SK-N-SH treated with all-trans-retinoic acid at 6 μM for 48 hours (cell line): ENCODE measurements at regions not wholly inside any gene's neighbourhood (a gene's known extent, or its start where the extent isn't known, plus 50 kb on each side); places are given as distances from the start of the nearest gene placed in this dataset.

Experiments
- ATAC-seq: fragments of 200-7000 bp; cut with Tn5 transposase; 3 replicates; pipeline ENCODE4 v1.9.1; 2020; ENCODE audit warnings: mild to moderate bottlenecking, moderate library complexity
- ARNTL ChIP-seq: fragments of 450-650 bp; formaldehyde crosslinking; IDR thresholded peaks from 2 replicates; pipeline ENCODE4 v1.5.0; 2020; ENCODE audit warnings: low read depth, mild to moderate bottlenecking, moderate library complexity, borderline replicate concordance
- BACH2 ChIP-seq: fragments of 250-450 bp; sonication (Bioruptor Pico); IDR thresholded peaks from 2 replicates; pipeline ENCODE4 v1.9.0; 2021; ENCODE audit warnings: mild to moderate bottlenecking, borderline replicate concordance
- CREB5 ChIP-seq: fragments of 250-450 bp; sonication (Bioruptor Pico); IDR thresholded peaks from 2 replicates; pipeline ENCODE4 v1.5.1; 2020; ENCODE audit warnings: low read depth, mild to moderate bottlenecking, moderate library complexity
- CSDC2 ChIP-seq: fragments of 250-450 bp; sonication (Bioruptor Pico); IDR thresholded peaks from 2 replicates; pipeline ENCODE4 v1.5.0; 2020; ENCODE audit warnings: mild to moderate bottlenecking, moderate library complexity
- ESRRG ChIP-seq: fragments of 250-450 bp; sonication (Bioruptor Pico); IDR thresholded peaks from 2 replicates; pipeline ENCODE4 v1.6.1; 2021; ENCODE audit warnings: mild to moderate bottlenecking
- GLIS3 ChIP-seq: fragments of 250-450 bp; sonication (Bioruptor Pico); IDR thresholded peaks from 2 replicates; pipeline ENCODE4 v1.5.0; 2020; ENCODE audit warnings: mild to moderate bottlenecking, moderate library complexity
- ISL1 ChIP-seq: fragments of 250-450 bp; sonication (Bioruptor Pico); IDR thresholded peaks from 2 replicates; pipeline ENCODE4 v2.1.2; 2022; ENCODE audit warnings: mild to moderate bottlenecking, moderate library complexity
- OSR1 ChIP-seq: fragments of 250-450 bp; sonication (Bioruptor Pico); IDR thresholded peaks from 2 replicates; pipeline ENCODE4 v1.8.0; 2022; ENCODE audit warnings: moderate library complexity, mild to moderate bottlenecking, inconsistent platforms
- PATZ1 ChIP-seq: fragments of 250-450 bp; sonication (Bioruptor Pico); IDR thresholded peaks from 2 replicates; pipeline ENCODE4 v1.8.0; 2020; ENCODE audit warnings: mild to moderate bottlenecking, moderate library complexity, borderline replicate concordance
- POU6F1 ChIP-seq: fragments of 250-450 bp; sonication (Bioruptor Pico); IDR thresholded peaks from 2 replicates; pipeline ENCODE4 v1.8.0; 2021; ENCODE audit warnings: low read depth, mild to moderate bottlenecking, moderate library complexity, borderline replicate concordance
- PPARA ChIP-seq: fragments of 250-450 bp; sonication (Bioruptor Pico); IDR thresholded peaks from 2 replicates; pipeline ENCODE4 v1.5.0; 2020; ENCODE audit warnings: mild to moderate bottlenecking, borderline replicate concordance
- RARB ChIP-seq: fragments of 250-450 bp; sonication (Bioruptor Pico); IDR thresholded peaks from 2 replicates; pipeline ENCODE4 v1.8.0; 2021; ENCODE audit warnings: mild to moderate bottlenecking, moderate library complexity
- SNAI2 ChIP-seq: fragments of 250-450 bp; sonication (Bioruptor Pico); IDR thresholded peaks from 2 replicates; pipeline ENCODE4 v1.5.0; 2020; ENCODE audit warnings: mild to moderate bottlenecking, moderate library complexity
- TCF4 ChIP-seq: fragments of 250-450 bp; sonication (Bioruptor Pico); IDR thresholded peaks from 2 replicates; pipeline ENCODE4 v1.8.0; 2021; ENCODE audit warnings: mild to moderate bottlenecking, moderate library complexity, borderline replicate concordance
- TOX ChIP-seq: fragments of 250-450 bp; sonication (Bioruptor Pico); IDR thresholded peaks from 2 replicates; pipeline ENCODE4 v1.8.0; 2021; ENCODE audit warnings: mild to moderate bottlenecking, moderate library complexity, borderline replicate concordance
- ZC3H10 ChIP-seq: fragments of 250-450 bp; sonication (Bioruptor Pico); IDR thresholded peaks from 2 replicates; pipeline ENCODE4 v1.5.1; 2021; ENCODE audit warnings: mild to moderate bottlenecking, moderate library complexity
- ZFP30 ChIP-seq: fragments of 450-650 bp; formaldehyde crosslinking; IDR thresholded peaks from 2 replicates; pipeline ENCODE4 v1.5.0; 2022; ENCODE audit warnings: mild to moderate bottlenecking, moderate library complexity
- ZNF565 ChIP-seq: fragments of 450-650 bp; formaldehyde crosslinking; conservative IDR thresholded peaks from 2 replicates; pipeline ENCODE4 v1.5.0; 2020; ENCODE audit warnings: low read depth, mild to moderate bottlenecking, moderate library complexity
- ZNF70 ChIP-seq: fragments of 450-650 bp; formaldehyde crosslinking; IDR thresholded peaks from 2 replicates; pipeline ENCODE4 v1.5.0; 2020; ENCODE audit warnings: mild to moderate bottlenecking, moderate library complexity
- ZNF8 ChIP-seq: fragments of 450-650 bp; formaldehyde crosslinking; IDR thresholded peaks from 2 replicates; pipeline ENCODE4 v1.5.0; 2020; ENCODE audit warnings: mild to moderate bottlenecking, moderate library complexity
- TF ChIP-seq, protein P1 (sequence below): fragments of 250-450 bp; sonication (Bioruptor Pico); IDR thresholded peaks from 2 replicates; pipeline ENCODE4 v1.5.0; 2020; ENCODE audit warnings: mild to moderate bottlenecking, moderate library complexity
- TF ChIP-seq, protein P2 (sequence below): fragments of 250-450 bp; sonication (Bioruptor Pico); IDR thresholded peaks from 2 replicates; pipeline ENCODE4 v1.5.1; 2021; ENCODE audit warnings: mild to moderate bottlenecking, moderate library complexity

DNA sequence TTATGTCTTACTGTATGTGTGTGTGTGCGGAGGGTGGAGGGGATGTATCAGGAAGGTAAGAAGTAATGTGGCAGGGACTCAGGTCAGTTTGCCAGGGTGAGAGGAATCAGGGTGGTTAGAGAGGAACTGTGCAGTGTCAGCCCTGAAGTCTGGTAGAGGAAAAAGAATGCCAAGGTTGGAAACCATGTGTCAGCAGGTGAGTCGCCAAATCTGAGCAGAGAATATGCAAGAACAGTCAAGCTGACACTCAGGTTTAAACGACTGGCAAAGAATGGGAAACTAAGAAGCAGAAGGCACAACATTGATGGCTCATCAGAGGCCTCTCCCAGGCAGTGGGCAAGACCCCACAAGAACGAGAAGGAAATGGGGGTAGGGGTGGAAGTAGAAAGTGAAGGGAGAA is 107.5 kb upstream of the TBX18 start:
- TF ChIP-seq ZNF565 (CRISPR knock-in tag) = no peak
- TF ChIP-seq GLIS3 = no peak
- TF ChIP-seq ZNF70 (CRISPR knock-in tag) = no peak
- TF ChIP-seq, protein P1, sequence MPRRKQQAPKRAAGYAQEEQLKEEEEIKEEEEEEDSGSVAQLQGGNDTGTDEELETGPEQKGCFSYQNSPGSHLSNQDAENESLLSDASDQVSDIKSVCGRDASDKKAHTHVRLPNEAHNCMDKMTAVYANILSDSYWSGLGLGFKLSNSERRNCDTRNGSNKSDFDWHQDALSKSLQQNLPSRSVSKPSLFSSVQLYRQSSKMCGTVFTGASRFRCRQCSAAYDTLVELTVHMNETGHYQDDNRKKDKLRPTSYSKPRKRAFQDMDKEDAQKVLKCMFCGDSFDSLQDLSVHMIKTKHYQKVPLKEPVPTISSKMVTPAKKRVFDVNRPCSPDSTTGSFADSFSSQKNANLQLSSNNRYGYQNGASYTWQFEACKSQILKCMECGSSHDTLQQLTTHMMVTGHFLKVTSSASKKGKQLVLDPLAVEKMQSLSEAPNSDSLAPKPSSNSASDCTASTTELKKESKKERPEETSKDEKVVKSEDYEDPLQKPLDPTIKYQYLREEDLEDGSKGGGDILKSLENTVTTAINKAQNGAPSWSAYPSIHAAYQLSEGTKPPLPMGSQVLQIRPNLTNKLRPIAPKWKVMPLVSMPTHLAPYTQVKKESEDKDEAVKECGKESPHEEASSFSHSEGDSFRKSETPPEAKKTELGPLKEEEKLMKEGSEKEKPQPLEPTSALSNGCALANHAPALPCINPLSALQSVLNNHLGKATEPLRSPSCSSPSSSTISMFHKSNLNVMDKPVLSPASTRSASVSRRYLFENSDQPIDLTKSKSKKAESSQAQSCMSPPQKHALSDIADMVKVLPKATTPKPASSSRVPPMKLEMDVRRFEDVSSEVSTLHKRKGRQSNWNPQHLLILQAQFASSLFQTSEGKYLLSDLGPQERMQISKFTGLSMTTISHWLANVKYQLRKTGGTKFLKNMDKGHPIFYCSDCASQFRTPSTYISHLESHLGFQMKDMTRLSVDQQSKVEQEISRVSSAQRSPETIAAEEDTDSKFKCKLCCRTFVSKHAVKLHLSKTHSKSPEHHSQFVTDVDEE (CRISPR knock-in tag) = no peak
- no peak for TF ChIP-seq TOX
- TF ChIP-seq BACH2 = no peak
- no peak for TF ChIP-seq OSR1 (CRISPR knock-in tag)
- TF ChIP-seq, protein P2, sequence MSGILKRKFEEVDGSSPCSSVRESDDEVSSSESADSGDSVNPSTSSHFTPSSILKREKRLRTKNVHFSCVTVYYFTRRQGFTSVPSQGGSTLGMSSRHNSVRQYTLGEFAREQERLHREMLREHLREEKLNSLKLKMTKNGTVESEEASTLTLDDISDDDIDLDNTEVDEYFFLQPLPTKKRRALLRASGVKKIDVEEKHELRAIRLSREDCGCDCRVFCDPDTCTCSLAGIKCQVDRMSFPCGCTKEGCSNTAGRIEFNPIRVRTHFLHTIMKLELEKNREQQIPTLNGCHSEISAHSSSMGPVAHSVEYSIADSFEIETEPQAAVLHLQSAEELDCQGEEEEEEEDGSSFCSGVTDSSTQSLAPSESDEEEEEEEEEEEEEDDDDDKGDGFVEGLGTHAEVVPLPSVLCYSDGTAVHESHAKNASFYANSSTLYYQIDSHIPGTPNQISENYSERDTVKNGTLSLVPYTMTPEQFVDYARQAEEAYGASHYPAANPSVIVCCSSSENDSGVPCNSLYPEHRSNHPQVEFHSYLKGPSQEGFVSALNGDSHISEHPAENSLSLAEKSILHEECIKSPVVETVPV (CRISPR knock-in tag) = no peak
- no peak for TF ChIP-seq CREB5 (CRISPR knock-in tag)
- no peak for TF ChIP-seq ESRRG (CRISPR knock-in tag)
- TF ChIP-seq ZC3H10 = no peak
- no peak for TF ChIP-seq TCF4 (CRISPR knock-in tag)
- no peak for TF ChIP-seq ARNTL (CRISPR knock-in tag)
- no peak for TF ChIP-seq ISL1
- no peak for TF ChIP-seq CSDC2
- TF ChIP-seq POU6F1 (CRISPR knock-in tag) = no peak
- no peak for TF ChIP-seq RARB (CRISPR knock-in tag)
- TF ChIP-seq ZFP30 (CRISPR knock-in tag) = no peak
- TF ChIP-seq SNAI2 (CRISPR knock-in tag) = no peak
- no peak for ATAC-seq

DNA sequence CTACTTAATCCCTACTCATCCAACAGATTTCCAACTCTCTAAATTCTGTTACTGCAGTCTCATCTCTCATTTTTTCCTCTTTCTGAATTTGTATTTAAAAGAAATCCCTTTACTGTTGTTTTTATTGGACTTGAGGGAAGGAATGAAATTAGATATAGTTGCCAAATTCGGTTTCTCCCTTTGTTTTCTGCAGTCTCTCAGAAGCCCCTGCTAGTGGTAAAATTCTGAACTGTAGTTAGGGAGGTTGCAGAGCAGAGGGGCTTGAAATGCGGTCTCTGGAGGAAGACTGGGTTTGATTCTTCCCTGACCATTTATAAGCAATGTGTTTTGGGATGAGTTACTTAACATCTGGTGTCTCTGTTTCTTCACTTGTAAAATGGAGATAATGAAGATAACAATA is 106.3 kb upstream of the TBX18 start:
- ATAC-seq = no peak
- TF ChIP-seq TOX (no peak), TCF4 (CRISPR knock-in tag) (no peak), OSR1 (CRISPR knock-in tag) (no peak), PPARA (CRISPR knock-in tag) (no peak), SNAI2 (CRISPR knock-in tag) (no peak), ARNTL (CRISPR knock-in tag) (no peak), ZFP30 (CRISPR knock-in tag) (no peak), BACH2 (no peak), ZC3H10 (no peak), PATZ1 (CRISPR knock-in tag) (no peak), ESRRG (CRISPR knock-in tag) (no peak), ZNF70 (CRISPR knock-in tag) (no peak), ZNF565 (CRISPR knock-in tag) (no peak), ZNF8 (CRISPR knock-in tag) (no peak), CSDC2 (no peak)
- TF ChIP-seq, protein P2 (CRISPR knock-in tag) = no peak
- TF ChIP-seq, protein P1 (CRISPR knock-in tag) = no peak
